Astrocyte (in vitro differentiated cells and primary cell): ENCODE measurements at regions not wholly inside any gene's neighbourhood (a gene's known extent, or its start where the extent isn't known, plus 50 kb on each side); places are given as distances from the start of the nearest gene placed in this dataset.

ENCODE experiments used
- DNase-seq: peaks from one replicate; pipeline ENCODE4 v3.0.0-alpha.2; 2010; ENCODE audit warnings: low read depth
- FAIRE-seq: peaks from 2 replicates; lab custom pipeline; 2011; peaks lifted over from hg19 to GRCh38; lab: Jason Lieb, UNC
- H2AFZ ChIP-seq: 2 replicates; pipeline ENCODE4 v1.6.0; 2012; ENCODE audit warnings: low read depth, low read length, inconsistent platforms
- H3K27ac ChIP-seq: 2 replicates; pipeline ENCODE4 v1.5.1; 2011; ENCODE audit warnings: low read depth, low read length, inconsistent platforms
- H3K27me3 ChIP-seq: 2 replicates; pipeline ENCODE4 v1.6.0; 2011; ENCODE audit warnings: low read length, inconsistent platforms; ENCODE audit not compliant: insufficient read depth
- H3K36me3 ChIP-seq: 2 replicates; pipeline ENCODE4 v1.5.1; 2011; ENCODE audit warnings: low read length, inconsistent platforms; ENCODE audit not compliant: insufficient read depth
- H3K4me1 ChIP-seq: 2 replicates; pipeline ENCODE4 v1.5.1; 2011; ENCODE audit warnings: low read length, inconsistent platforms; ENCODE audit not compliant: insufficient read depth
- H3K4me2 ChIP-seq: 2 replicates; pipeline ENCODE4 v1.6.0; 2012; ENCODE audit warnings: low read length, inconsistent platforms
- H3K4me3 ChIP-seq: 2 replicates; pipeline ENCODE4 v1.5.1; 2011; ENCODE audit warnings: low read depth, mild to moderate bottlenecking, low read length, inconsistent platforms; ENCODE audit not compliant: insufficient read depth
- H3K79me2 ChIP-seq: 2 replicates; pipeline ENCODE4 v1.6.0; 2012; ENCODE audit warnings: mild to moderate bottlenecking, low read length, inconsistent platforms; ENCODE audit not compliant: insufficient read depth
- H3K9ac ChIP-seq: 2 replicates; pipeline ENCODE4 v1.6.0; 2012; ENCODE audit warnings: mild to moderate bottlenecking, low read length, inconsistent platforms
- H3K9me3 ChIP-seq: 2 replicates; pipeline ENCODE4 v1.5.1; 2012; ENCODE audit warnings: low read depth, mild to moderate bottlenecking, low read length, inconsistent platforms; ENCODE audit not compliant: insufficient read depth
- H4K20me1 ChIP-seq: 2 replicates; pipeline ENCODE4 v1.6.0; 2012; ENCODE audit warnings: low read length, inconsistent platforms; ENCODE audit not compliant: insufficient read depth
- H3K27ac Mint-ChIP-seq: one replicate; pipeline ENCODE4 v1.8.0; 2021; ENCODE audit warnings: mild to moderate bottlenecking, mixed read lengths; ENCODE audit not compliant: unreplicated experiment
- H3K27me3 Mint-ChIP-seq: one replicate; pipeline ENCODE4 v1.8.0; 2021; ENCODE audit warnings: low read depth, mixed read lengths; ENCODE audit not compliant: unreplicated experiment
- H3K36me3 Mint-ChIP-seq: one replicate; pipeline ENCODE4 v1.8.0; 2021; ENCODE audit warnings: low read depth, mixed read lengths; ENCODE audit not compliant: unreplicated experiment
- H3K4me1 Mint-ChIP-seq: one replicate; pipeline ENCODE4 v1.8.0; 2021; ENCODE audit warnings: low read depth, mixed read lengths; ENCODE audit not compliant: unreplicated experiment
- H3K4me3 Mint-ChIP-seq: one replicate; pipeline ENCODE4 v1.8.0; 2021; ENCODE audit warnings: mild to moderate bottlenecking, moderate library complexity, mixed read lengths; ENCODE audit not compliant: unreplicated experiment
- H3K9me3 Mint-ChIP-seq: one replicate; pipeline ENCODE4 v1.8.0; 2021; ENCODE audit warnings: mild to moderate bottlenecking, mixed read lengths; ENCODE audit not compliant: unreplicated experiment
- CTCF ChIP-seq: IDR thresholded peaks from 2 replicates; pipeline ENCODE4 v1.5.1; 2011; ENCODE audit warnings: low read depth, mild to moderate bottlenecking, inconsistent platforms, low read length, moderate library complexity; ENCODE audit not compliant: insufficient read depth
- EZH2 ChIP-seq: IDR thresholded peaks from 2 replicates; pipeline ENCODE4 v1.6.1; 2012; ENCODE audit warnings: mild to moderate bottlenecking, low read length, inconsistent platforms; ENCODE audit not compliant: insufficient read depth

DNA sequence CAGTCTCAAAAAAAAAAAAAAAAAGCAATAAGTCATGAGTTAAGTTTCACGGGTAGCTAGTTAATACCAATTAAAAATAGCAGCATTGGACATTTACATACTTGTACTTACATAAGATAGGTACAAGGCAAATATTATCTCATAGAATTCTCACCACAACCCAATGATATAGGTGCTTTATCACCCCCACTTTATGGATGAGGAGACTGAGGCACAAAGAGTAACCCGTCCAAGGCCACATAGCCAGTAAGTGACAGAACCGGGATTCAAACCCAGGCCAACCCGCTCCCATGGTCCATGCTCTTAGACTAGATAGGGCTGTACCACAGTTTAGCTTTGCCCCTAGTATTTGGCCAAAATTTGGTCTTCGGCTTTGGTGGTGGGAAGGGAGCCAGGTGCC is 132.5 kb upstream of the SLC45A1 start:
- TF ChIP-seq EZH2 (no peak), CTCF (no peak)
- Histone ChIP-seq H4K20me1 (no peaks in the 10 kb centered on the region), H3K4me2 (no peak overlapping the region), H3K36me3 (no peaks in the 10 kb centered on the region), H3K4me3 (no peak overlapping the region), H3K27ac (no peak overlapping the region), H3K9me3 (no peaks in the 10 kb centered on the region), H3K27me3 (no peaks in the 10 kb centered on the region), H3K4me1 (peaks cover 23% of the 10 kb centered on the region), H3K79me2 (no peaks in the 10 kb centered on the region), H3K9ac (no peak overlapping the region), H2AFZ (no peak overlapping the region)
- DNase-seq (no peak), FAIRE-seq (no peak)
- no peak overlapping the region for H3K4me3 Mint-ChIP-seq
- H3K9me3 Mint-ChIP-seq, result no peaks in the 10 kb centered on the region
- no peak overlapping the region for H3K27ac Mint-ChIP-seq
- peaks cover 15% of the 10 kb centered on the region for H3K4me1 Mint-ChIP-seq
- no peaks in the 10 kb centered on the region for H3K36me3 Mint-ChIP-seq
- no peaks in the 10 kb centered on the region for H3K27me3 Mint-ChIP-seq

- H3K36me3 Mint-ChIP-seq, result no peaks in the 10 kb centered on the region
- H3K4me1 Mint-ChIP-seq, result peaks cover 13% of the 10 kb centered on the region
- Histone ChIP-seq H4K20me1 (no peaks in the 10 kb centered on the region), H3K79me2 (no peaks in the 10 kb centered on the region), H3K36me3 (no peaks in the 10 kb centered on the region), H2AFZ (no peak overlapping the region), H3K27ac (no peak overlapping the region), H3K27me3 (no peaks in the 10 kb centered on the region), H3K9me3 (no peaks in the 10 kb centered on the region), H3K4me1 (peaks cover 13% of the 10 kb centered on the region), H3K9ac (no peak overlapping the region), H3K4me2 (no peak overlapping the region), H3K4me3 (no peak overlapping the region)
- H3K9me3 Mint-ChIP-seq, result peaks cover under 1% of the 10 kb centered on the region
- H3K27me3 Mint-ChIP-seq, result no peaks in the 10 kb centered on the region
- no peak for FAIRE-seq
- H3K27ac Mint-ChIP-seq, result no peak overlapping the region
- DNase-seq, result no peak
- TF ChIP-seq EZH2, result no peak
- TF ChIP-seq CTCF, result no peak
- no peak overlapping the region for H3K4me3 Mint-ChIP-seq
Measured at GRCh38 chr1:8184301-8184700, 133.6 kb upstream of the SLC45A1 start.

DNA sequence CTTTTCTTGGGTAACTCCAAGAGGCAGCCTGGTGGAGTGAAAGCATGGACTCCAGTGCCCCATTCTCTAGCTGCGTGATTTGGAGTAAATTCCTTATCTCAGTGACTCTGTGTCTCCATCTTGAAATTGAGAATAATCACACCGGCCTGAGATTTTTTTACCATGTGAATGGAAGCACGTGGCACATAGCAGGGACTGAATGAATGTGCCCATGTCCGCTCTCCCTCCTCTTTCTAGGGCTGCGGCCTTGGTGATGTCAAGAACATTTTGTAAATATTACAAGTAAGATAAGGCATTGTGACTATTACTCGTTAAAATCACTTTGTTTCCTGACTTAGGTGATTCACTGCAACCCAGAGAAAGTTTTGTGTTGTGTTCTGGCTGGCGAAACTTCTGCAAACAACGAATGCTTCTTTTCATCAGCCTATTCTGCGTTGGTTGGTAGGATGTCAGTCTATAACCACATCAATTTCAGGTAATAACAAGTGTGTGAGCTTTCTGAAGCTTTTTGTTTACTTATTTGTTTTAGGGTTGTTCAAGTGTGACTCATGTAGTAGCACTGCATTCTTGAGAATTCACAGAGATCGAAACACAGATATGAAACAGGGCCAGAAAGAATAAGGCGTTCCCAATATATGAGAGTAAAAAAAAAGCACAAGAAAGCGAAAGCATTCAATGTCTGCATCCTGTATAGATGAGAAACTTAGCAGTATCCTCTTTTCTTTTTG is 135.7 kb upstream of the SLC45A1 start:
- Mint-ChIP-seq H3K4me1 (peaks cover 13% of the 10 kb centered on the region), H3K4me3 (no peak overlapping the region), H3K36me3 (no peaks in the 10 kb centered on the region), H3K27ac (peak overlapping the region; percentile 68), H3K27me3 (no peaks in the 10 kb centered on the region), H3K9me3 (peaks cover 7% of the 10 kb centered on the region)
- no peaks in the 10 kb centered on the region for H3K27me3 ChIP-seq
- DNase-seq (peak; percentile 92), FAIRE-seq (no peak)
- H2AFZ ChIP-seq, result peak overlapping the region; percentile 48
- peak overlapping the region; percentile 72 for H3K27ac ChIP-seq
- peaks cover 13% of the 10 kb centered on the region for H3K4me1 ChIP-seq
- no peak for TF ChIP-seq EZH2
- TF ChIP-seq CTCF, result no peak
- peak overlapping the region; percentile 57 for H3K4me2 ChIP-seq
- peak overlapping the region; percentile 17 for H3K9ac ChIP-seq
- no peaks in the 10 kb centered on the region for H4K20me1 ChIP-seq
- no peaks in the 10 kb centered on the region for H3K79me2 ChIP-seq
- H3K36me3 ChIP-seq, result no peaks in the 10 kb centered on the region
- peak overlapping the region; percentile 15 for H3K4me3 ChIP-seq
- peaks cover 8% of the 10 kb centered on the region for H3K9me3 ChIP-seq
